K562 (cell line): ENCODE measurements at regions not wholly inside any gene's neighbourhood (a gene's known extent, or its start where the extent isn't known, plus 50 kb on each side); places are given as distances from the start of the nearest gene placed in this dataset.
A peak's percentile ranks its signal among the peaks of the same experiment; 100 is the strongest.

Source experiments
- ATF1 ChIP-seq, 2 experiments: fragments of 450-650 bp in 1 of 2; IDR thresholded peaks; 2 replicates each; pipeline ENCODE4 v1.6.1; 2016; ENCODE audit warnings: missing compliant biosample characterization in 1 of 2, missing genetic modification characterization in 1 of 2
- ATF7 ChIP-seq: fragments of 450-650 bp; IDR thresholded peaks from 2 replicates; pipeline ENCODE4 v1.7.1; 2014; ENCODE audit warnings: mild to moderate bottlenecking, moderate library complexity
- CBFA2T3 ChIP-seq: fragments of 450-650 bp; IDR thresholded peaks from 2 replicates; pipeline ENCODE4 v1.6.1; 2017
- CBX3 ChIP-seq, 2 experiments: IDR thresholded peaks; 1 replicate in 1 of 2; 2 replicates in 1 of 2; pipeline ENCODE4 v1.6.1; 2012; ENCODE audit warnings: inconsistent platforms in 2 of 2, low read length in 2 of 2, borderline replicate concordance in 1 of 2, control low read depth in 1 of 2
- CREB1 ChIP-seq, 2 experiments: sonication (generic) in 1 of 2; formaldehyde crosslinking in 1 of 2; IDR thresholded peaks; 2 replicates each; pipeline versions ENCODE4 v1.6.1 to v1.8.0; 2012 to 2022; ENCODE audit warnings: inconsistent platforms in 1 of 2, mild to moderate bottlenecking in 1 of 2, missing genetic modification reagents in 1 of 2, moderate library complexity in 1 of 2
- CREM ChIP-seq: IDR thresholded peaks from 2 replicates; pipeline ENCODE4 v1.6.1; 2014; ENCODE audit warnings: antibody characterized with exemption, low read depth
- EP400 ChIP-seq: fragments of 450-650 bp; IDR thresholded peaks from 2 replicates; pipeline ENCODE4 v1.6.1; 2017; ENCODE audit warnings: antibody characterized with exemption, mild to moderate bottlenecking, moderate library complexity
- ETV1 ChIP-seq: fragments of 450-650 bp; conservative IDR thresholded peaks from 2 replicates; pipeline ENCODE4 v1.6.1; 2016; ENCODE audit warnings: missing genetic modification characterization, control low read depth, low read depth, missing compliant biosample characterization
- FOXA3 ChIP-seq, 2 experiments: fragments of 450-650 bp in 1 of 2; sonication (generic) in 1 of 2; formaldehyde crosslinking; IDR thresholded peaks in 1 of 2; conservative IDR thresholded peaks in 1 of 2; 2 replicates each; pipeline versions ENCODE4 v1.4.0 to v1.8.0; 2020 to 2022; ENCODE audit warnings: mild to moderate bottlenecking in 2 of 2, missing genetic modification reagents in 1 of 2
- FOXJ2 ChIP-seq: fragments of 200-800 bp; sonication (Bioruptor generic); IDR thresholded peaks from 2 replicates; pipeline ENCODE4 v1.6.1; 2016; ENCODE audit warnings: missing genetic modification characterization, missing compliant biosample characterization
- HDGF ChIP-seq: fragments of 450-650 bp; IDR thresholded peaks from 2 replicates; pipeline ENCODE4 v1.6.1; 2016
- KLF1 ChIP-seq: fragments of 450-650 bp; IDR thresholded peaks from 2 replicates; pipeline ENCODE4 v1.6.1; 2016; ENCODE audit warnings: missing genetic modification characterization, missing compliant biosample characterization
- L3MBTL2 ChIP-seq: fragments of 450-650 bp; IDR thresholded peaks from 2 replicates; pipeline ENCODE4 v1.6.1; 2016; ENCODE audit warnings: mild to moderate bottlenecking, moderate library complexity
- NFIC ChIP-seq: fragments of 450-650 bp; IDR thresholded peaks from 2 replicates; pipeline ENCODE4 v1.6.1; 2017; ENCODE audit warnings: mild to moderate bottlenecking, inconsistent platforms
- NFXL1 ChIP-seq: fragments of 450-650 bp; formaldehyde crosslinking; IDR thresholded peaks from 2 replicates; pipeline ENCODE4 v1.4.0; 2021; ENCODE audit warnings: mild to moderate bottlenecking
- PHTF2 ChIP-seq: fragments of 250-450 bp; sonication (Bioruptor Pico); IDR thresholded peaks from 2 replicates; pipeline ENCODE4 v1.5.0; 2021; ENCODE audit warnings: mild to moderate bottlenecking
- RAD21 ChIP-seq, 2 experiments: fragments of 250-450 bp in 1 of 2; fragments of 450-650 bp in 1 of 2; sonication (Bioruptor Pico) in 1 of 2; formaldehyde crosslinking in 1 of 2; IDR thresholded peaks in 1 of 2; conservative IDR thresholded peaks in 1 of 2; 2 replicates each; pipeline versions ENCODE4 v1.4.0 to v1.8.0; 2020 to 2022; ENCODE audit warnings: mild to moderate bottlenecking in 2 of 2, moderate library complexity in 1 of 2
- SMARCA4 ChIP-seq: fragments of 450-650 bp; IDR thresholded peaks from 2 replicates; pipeline ENCODE4 v1.6.1; 2016
- SPI1 ChIP-seq: IDR thresholded peaks from 2 replicates; pipeline ENCODE4 v1.6.1; 2011; ENCODE audit warnings: low read depth, low read length, control low read depth, borderline replicate concordance
- ZEB2 ChIP-seq: fragments of 450-650 bp; IDR thresholded peaks from 2 replicates; pipeline ENCODE4 v1.6.1; 2016
- ZNF197 ChIP-seq: fragments of 200-800 bp; sonication (Bioruptor generic); IDR thresholded peaks from 2 replicates; pipeline ENCODE4 v1.6.1; 2016; ENCODE audit warnings: low read depth, missing genetic modification characterization, missing compliant biosample characterization
- ZNF311 ChIP-seq: fragments of 250-450 bp; sonication (Bioruptor Pico); IDR thresholded peaks from 2 replicates; pipeline ENCODE4 v1.4.0; 2020; ENCODE audit warnings: mild to moderate bottlenecking, moderate library complexity
- ZNF764 ChIP-seq: fragments of 250-450 bp; sonication (Bioruptor Pico); IDR thresholded peaks from 2 replicates; pipeline ENCODE4 v1.4.0; 2020; ENCODE audit warnings: low read depth, mild to moderate bottlenecking, moderate library complexity
- TF ChIP-seq, protein P1 (sequence below), 2 experiments: IDR thresholded peaks; 2 replicates each; pipeline ENCODE4 v1.6.1; 2011; ENCODE audit warnings: borderline replicate concordance in 1 of 2, control low read depth in 1 of 2, low read depth in 1 of 2, low read length in 1 of 2, mild to moderate bottlenecking in 1 of 2, mixed read lengths in 1 of 2, moderate library complexity in 1 of 2; ENCODE audit not compliant: insufficient read depth in 1 of 2, insufficient read length in 1 of 2, poor library complexity in 1 of 2, severe bottlenecking in 1 of 2; ENCODE audit errors: extremely low read depth in 1 of 2
- TF ChIP-seq, protein P2 (sequence below): fragments of 450-650 bp; formaldehyde crosslinking; IDR thresholded peaks from 2 replicates; pipeline ENCODE4 v1.4.0; 2020; ENCODE audit warnings: mild to moderate bottlenecking, moderate library complexity
- TF ChIP-seq, protein P3 (sequence below): fragments of 200-800 bp; sonication (Bioruptor generic); IDR thresholded peaks from 2 replicates; pipeline ENCODE4 v1.6.1; 2017; ENCODE audit warnings: missing genetic modification characterization, missing compliant biosample characterization

DNA sequence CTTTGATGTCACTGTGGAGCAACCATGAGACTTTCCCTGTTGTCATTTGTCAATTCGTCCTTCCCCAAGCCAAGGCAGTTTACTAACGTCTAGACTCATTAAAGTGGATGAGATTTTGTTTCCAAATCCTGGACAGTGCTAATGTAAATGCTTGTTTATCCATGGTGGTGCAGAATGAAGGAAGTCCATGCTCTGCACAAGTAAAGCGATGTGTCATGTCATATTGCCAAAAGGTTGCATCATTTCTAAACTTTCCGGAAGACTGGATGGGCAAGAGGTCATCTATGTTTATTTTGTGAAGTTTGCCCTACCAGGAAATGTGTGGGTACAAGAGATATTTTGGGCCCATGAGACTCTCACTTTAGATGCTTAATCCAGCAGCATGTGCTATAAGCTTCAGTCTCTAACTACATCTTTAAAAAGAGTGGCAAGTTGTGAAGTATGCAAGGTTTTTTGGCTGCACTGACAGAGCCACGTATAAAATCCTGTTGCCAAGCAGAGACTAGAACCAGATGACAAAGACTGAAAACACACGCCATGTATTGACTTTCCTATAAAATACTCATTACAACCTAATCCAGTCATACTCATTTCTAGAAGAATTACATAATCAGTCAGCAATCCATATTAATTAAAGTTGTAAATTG lies 72.1 kb upstream of the FNDC3B start (continued):
- TF ChIP-seq ATF1 (CRISPR knock-in tag; IDR thresholded peaks at IDR 0.05) (no peak), ATF1 (tag; IDR thresholded peaks at IDR 0.05) (peak; percentile 59), FOXA3 (CRISPR knock-in tag; conservative IDR thresholded peaks at IDR 0.05 in 1 of 2, IDR thresholded peaks at IDR 0.05 in 1 of 2) (peak; percentile 83 to 96; a peak in 3 of 4 replicates), EP400 (peak; percentile 85), CBFA2T3 (no peak; the same call in 1 of the 2 replicates), CREB1 (IDR thresholded peaks at IDR 0.05) (no peak), CREB1 (CRISPR knock-in tag; IDR thresholded peaks at IDR 0.05) (no peak), KLF1 (tag) (no peak), NFIC (peak; percentile 26; the same call in 1 of the 2 replicates), HDGF (no peak), RAD21 (CRISPR knock-in tag; conservative IDR thresholded peaks at IDR 0.05 in 1 of 2, IDR thresholded peaks at IDR 0.05 in 1 of 2) (peak; percentile 39 to 46), PHTF2 (CRISPR knock-in tag) (0 out of 2 replicates have a peak, but pooled peaks have one; percentile 72), FOXJ2 (tag) (peak; percentile 93), SMARCA4 (peak; percentile 89), ATF7 (peak; percentile 97), L3MBTL2 (peak; percentile 86), ZNF764 (CRISPR knock-in tag) (no peak), ZEB2 (peak; percentile 52; the same call in 1 of the 2 replicates), ZNF197 (CRISPR knock-in tag) (0 out of 2 replicates have a peak, but pooled peaks have one; percentile 40), NFXL1 (CRISPR knock-in tag) (peak; percentile 68; the same call in 1 of the 2 replicates), CBX3 (IDR thresholded peaks at IDR 0.05; ENCODE audit: borderline replicate concordance in 1 of 2, low read length in 2 of 2) (no peak), ZNF311 (CRISPR knock-in tag) (peak; percentile 48), CREM (peak; percentile 66; the same call in 1 of the 2 replicates), ETV1 (tag) (peak; percentile 95), SPI1 (peak; percentile 61; the same call in 1 of the 2 replicates)
- TF ChIP-seq, protein P1, sequence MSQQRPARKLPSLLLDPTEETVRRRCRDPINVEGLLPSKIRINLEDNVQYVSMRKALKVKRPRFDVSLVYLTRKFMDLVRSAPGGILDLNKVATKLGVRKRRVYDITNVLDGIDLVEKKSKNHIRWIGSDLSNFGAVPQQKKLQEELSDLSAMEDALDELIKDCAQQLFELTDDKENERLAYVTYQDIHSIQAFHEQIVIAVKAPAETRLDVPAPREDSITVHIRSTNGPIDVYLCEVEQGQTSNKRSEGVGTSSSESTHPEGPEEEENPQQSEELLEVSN (IDR thresholded peaks at IDR 0.05; ENCODE audit: borderline replicate concordance in 1 of 2, extremely low read depth in 1 of 2, insufficient read depth in 1 of 2, insufficient read length in 1 of 2, low read depth in 1 of 2, low read length in 1 of 2, poor library complexity in 1 of 2, severe bottlenecking in 1 of 2), result peak in 1 of 2 experiments; percentile 24
- TF ChIP-seq, protein P2, sequence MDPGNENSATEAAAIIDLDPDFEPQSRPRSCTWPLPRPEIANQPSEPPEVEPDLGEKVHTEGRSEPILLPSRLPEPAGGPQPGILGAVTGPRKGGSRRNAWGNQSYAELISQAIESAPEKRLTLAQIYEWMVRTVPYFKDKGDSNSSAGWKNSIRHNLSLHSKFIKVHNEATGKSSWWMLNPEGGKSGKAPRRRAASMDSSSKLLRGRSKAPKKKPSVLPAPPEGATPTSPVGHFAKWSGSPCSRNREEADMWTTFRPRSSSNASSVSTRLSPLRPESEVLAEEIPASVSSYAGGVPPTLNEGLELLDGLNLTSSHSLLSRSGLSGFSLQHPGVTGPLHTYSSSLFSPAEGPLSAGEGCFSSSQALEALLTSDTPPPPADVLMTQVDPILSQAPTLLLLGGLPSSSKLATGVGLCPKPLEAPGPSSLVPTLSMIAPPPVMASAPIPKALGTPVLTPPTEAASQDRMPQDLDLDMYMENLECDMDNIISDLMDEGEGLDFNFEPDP (CRISPR knock-in tag), result peak; percentile 66; the same call in 1 of the 2 replicates
- TF ChIP-seq, protein P3, sequence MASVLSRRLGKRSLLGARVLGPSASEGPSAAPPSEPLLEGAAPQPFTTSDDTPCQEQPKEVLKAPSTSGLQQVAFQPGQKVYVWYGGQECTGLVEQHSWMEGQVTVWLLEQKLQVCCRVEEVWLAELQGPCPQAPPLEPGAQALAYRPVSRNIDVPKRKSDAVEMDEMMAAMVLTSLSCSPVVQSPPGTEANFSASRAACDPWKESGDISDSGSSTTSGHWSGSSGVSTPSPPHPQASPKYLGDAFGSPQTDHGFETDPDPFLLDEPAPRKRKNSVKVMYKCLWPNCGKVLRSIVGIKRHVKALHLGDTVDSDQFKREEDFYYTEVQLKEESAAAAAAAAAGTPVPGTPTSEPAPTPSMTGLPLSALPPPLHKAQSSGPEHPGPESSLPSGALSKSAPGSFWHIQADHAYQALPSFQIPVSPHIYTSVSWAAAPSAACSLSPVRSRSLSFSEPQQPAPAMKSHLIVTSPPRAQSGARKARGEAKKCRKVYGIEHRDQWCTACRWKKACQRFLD, result peak; percentile 96
